ENCODE measurements at regions not wholly inside any gene's neighbourhood (a gene's known extent, or its start where the extent isn't known, plus 50 kb on each side); places are given as distances from the start of the nearest gene placed in this dataset.
A peak's percentile ranks its signal among the peaks of the same experiment; 100 is the strongest.
"Not testable (repeated sequence)": the region's sequence is repeated elsewhere in the genome, so short reads cannot be mapped to it uniquely, and the experiment has no call there.

GRCh38 chr5:86232246-86232645 is 385.5 kb upstream of the COX7C start:
- no peak overlapping the region for H3K4me3 ChIP-seq (ENCODE audit: low read length)
- DNase-seq (ENCODE audit: low read depth): no peak
- TF ChIP-seq, protein P1, sequence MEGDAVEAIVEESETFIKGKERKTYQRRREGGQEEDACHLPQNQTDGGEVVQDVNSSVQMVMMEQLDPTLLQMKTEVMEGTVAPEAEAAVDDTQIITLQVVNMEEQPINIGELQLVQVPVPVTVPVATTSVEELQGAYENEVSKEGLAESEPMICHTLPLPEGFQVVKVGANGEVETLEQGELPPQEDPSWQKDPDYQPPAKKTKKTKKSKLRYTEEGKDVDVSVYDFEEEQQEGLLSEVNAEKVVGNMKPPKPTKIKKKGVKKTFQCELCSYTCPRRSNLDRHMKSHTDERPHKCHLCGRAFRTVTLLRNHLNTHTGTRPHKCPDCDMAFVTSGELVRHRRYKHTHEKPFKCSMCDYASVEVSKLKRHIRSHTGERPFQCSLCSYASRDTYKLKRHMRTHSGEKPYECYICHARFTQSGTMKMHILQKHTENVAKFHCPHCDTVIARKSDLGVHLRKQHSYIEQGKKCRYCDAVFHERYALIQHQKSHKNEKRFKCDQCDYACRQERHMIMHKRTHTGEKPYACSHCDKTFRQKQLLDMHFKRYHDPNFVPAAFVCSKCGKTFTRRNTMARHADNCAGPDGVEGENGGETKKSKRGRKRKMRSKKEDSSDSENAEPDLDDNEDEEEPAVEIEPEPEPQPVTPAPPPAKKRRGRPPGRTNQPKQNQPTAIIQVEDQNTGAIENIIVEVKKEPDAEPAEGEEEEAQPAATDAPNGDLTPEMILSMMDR (conservative IDR thresholded peaks at IDR 0.05; ENCODE audit: low read length): no peak

- H3K4me3 ChIP-seq (ENCODE audit: low read length): no peak overlapping the region
- TF ChIP-seq, protein P1 (conservative IDR thresholded peaks at IDR 0.05; ENCODE audit: low read length): no peak
- DNase-seq (ENCODE audit: low read depth): no peak
Observed at GRCh38 chr5:86244153-86244552, 373.6 kb upstream of the COX7C start.

DNA sequence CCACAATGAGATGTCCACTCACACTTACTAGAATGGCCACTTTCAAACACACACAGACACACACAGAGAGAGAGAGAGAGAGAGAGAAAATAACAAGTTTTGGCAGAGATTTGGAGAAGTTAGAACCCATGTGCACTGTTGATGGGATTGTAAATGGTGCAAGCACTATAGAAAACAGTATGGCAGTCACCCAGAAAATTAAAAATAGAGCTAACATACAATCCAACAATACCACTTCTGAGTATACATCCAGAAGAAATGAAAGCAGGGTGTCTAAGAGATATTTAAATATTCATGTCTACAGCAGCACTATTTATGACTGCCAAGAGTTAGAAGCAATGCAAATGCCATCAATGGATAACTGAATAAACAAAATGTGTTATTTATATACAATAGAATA is 359.9 kb upstream of the COX7C start:
- H3K4me3 ChIP-seq (ENCODE audit: low read length): no peak overlapping the region
- TF ChIP-seq, protein P1 (conservative IDR thresholded peaks at IDR 0.05; ENCODE audit: low read length): no peak
- no peak for DNase-seq (ENCODE audit: low read depth)

- not testable (repeated sequence) for H3K4me3 ChIP-seq (ENCODE audit: low read length); DNase-seq (ENCODE audit: low read depth)
Observed at GRCh38 chr5:86284400-86285190, 333.1 kb upstream of the COX7C start.

- H3K4me3 ChIP-seq (ENCODE audit: low read length); DNase-seq (ENCODE audit: low read depth): not testable (repeated sequence)
Observed at GRCh38 chr5:86287437-86287836, 330.3 kb upstream of the COX7C start.

DNA sequence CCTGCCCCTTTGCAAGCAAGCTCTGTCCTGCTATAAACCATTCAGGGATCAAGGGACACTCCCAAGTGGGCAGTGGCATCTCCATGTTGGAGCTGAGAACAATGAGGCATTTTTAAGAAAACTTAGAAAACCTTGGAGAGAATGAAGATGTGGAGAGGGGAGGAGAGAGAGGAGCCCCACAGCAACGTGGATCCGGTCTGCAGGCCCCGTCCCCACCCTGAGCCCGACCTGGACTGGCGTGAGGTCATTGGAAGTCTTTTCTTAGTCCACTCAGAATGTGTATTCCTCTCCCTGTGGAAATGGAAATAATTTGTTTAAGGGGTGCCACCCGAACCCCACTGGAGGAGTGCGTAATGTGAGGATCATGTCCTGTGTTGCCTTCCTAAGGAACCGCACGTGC is 328.0 kb upstream of the COX7C start:
- not testable (repeated sequence) for H3K4me3 ChIP-seq (ENCODE audit: low read length); DNase-seq (ENCODE audit: low read depth)

- not testable (repeated sequence) for DNase-seq (ENCODE audit: low read depth)
Observed at GRCh38 chr5:86292811-86293210, 324.9 kb upstream of the COX7C start.

DNA sequence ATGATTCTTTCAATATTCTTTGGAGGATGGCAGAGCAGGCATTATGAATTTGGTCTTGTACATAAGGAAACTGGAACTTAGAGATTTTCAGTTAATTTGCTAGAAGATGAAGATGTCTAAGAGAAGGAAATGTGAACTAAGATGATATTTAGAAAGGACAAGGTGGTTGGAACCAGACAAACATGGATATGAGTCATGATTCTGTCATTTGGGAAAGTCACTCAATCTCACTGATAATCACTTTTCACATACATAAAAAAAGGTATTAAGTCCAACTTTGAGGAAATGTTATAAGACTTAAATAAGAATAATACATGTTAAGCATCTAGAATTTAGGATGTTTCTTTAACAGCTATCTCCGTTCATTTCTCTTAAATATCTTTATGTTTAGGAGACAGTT is 315.1 kb upstream of the COX7C start:
- not testable (repeated sequence) for H3K4me3 ChIP-seq (ENCODE audit: low read length); DNase-seq (ENCODE audit: low read depth)

More at GRCh38 chr5:86292811-86293210, 324.9 kb upstream of the COX7C start:
- H3K4me3 ChIP-seq (ENCODE audit: low read length): not testable (repeated sequence)

- H3K4me3 ChIP-seq (ENCODE audit: low read length); DNase-seq (ENCODE audit: low read depth): not testable (repeated sequence)
- TF ChIP-seq, protein P1 (conservative IDR thresholded peaks at IDR 0.05; ENCODE audit: low read length): peak; percentile 24; the same call in 1 of the 2 replicates
Observed at GRCh38 chr5:86305050-86305449, 312.7 kb upstream of the COX7C start.

DNA sequence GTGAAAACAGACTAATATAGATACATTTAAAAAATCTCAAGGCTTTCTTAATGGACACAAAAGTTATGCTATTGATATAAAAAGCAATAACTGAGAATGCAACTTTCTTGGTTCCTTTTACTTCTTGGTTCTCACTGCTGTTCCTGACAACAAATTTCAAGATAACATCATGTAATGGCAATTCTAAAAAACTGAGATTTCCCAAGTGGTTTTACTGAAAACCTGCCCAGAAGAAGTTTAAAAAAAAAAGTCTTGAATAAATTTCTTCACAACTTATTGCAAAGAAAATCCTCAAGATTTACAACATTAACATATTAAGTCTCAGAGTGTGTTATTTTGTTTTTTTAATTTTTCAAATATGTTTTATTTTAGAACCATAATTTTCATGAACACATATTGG is 302.8 kb upstream of the COX7C start:
- no peak for DNase-seq (ENCODE audit: low read depth)
- H3K4me3 ChIP-seq (ENCODE audit: low read length): no peak overlapping the region
- TF ChIP-seq, protein P1 (conservative IDR thresholded peaks at IDR 0.05; ENCODE audit: low read length): no peak

Measured in AG10803 (cell line).